ENCODE measurements at regions not wholly inside any gene's neighbourhood (a gene's known extent, or its start where the extent isn't known, plus 50 kb on each side); places are given as distances from the start of the nearest gene placed in this dataset.

GRCh38 chr11:127766734-127767133 lies 766.2 kb upstream of the KIRREL3 start:
- Histone ChIP-seq H3K27ac (no peak overlapping the region), H3K4me1 (no peaks in the 10 kb centered on the region), H4K20me1 (no peaks in the 10 kb centered on the region), H3K27me3 (no peaks in the 10 kb centered on the region), H3K4me2 (no peak overlapping the region), H3K9ac (no peak overlapping the region), H3K36me3 (no peaks in the 10 kb centered on the region), H3K9me3 (replicated peaks in 1 of 11) (no peaks in the 10 kb centered on the region), H3K4me3 (no peak overlapping the region)
- no peak for TF ChIP-seq Cebpa-rat (IDR thresholded peaks at IDR 0.05)

- no peak for TF ChIP-seq Cebpa-rat (IDR thresholded peaks at IDR 0.05)
- H3K9me3 ChIP-seq (replicated peaks in 1 of 11), result no peaks in the 10 kb centered on the region
- no peak overlapping the region for H3K27ac ChIP-seq
- no peak overlapping the region for H3K9ac ChIP-seq
- H3K36me3 ChIP-seq, result no peaks in the 10 kb centered on the region
- no peak overlapping the region for H3K4me2 ChIP-seq
- no peaks in the 10 kb centered on the region for H4K20me1 ChIP-seq
- H3K27me3 ChIP-seq, result no peaks in the 10 kb centered on the region
- H3K4me1 ChIP-seq, result peaks cover 0 to 6% (median 3%) of the 10 kb centered on the region in 10 experiments; a peak in 11 of 20 replicates
- no peak overlapping the region for H3K4me3 ChIP-seq
Observed at GRCh38 chr11:127738771-127739286, 738.3 kb upstream of the KIRREL3 start.

GRCh38 chr11:127737499-127737898 lies 736.9 kb upstream of the KIRREL3 start:
- Histone ChIP-seq H3K4me1 (peaks cover 0 to 12% (median 9%) of the 10 kb centered on the region in 10 experiments; a peak in 11 of 20 replicates), H3K27me3 (no peaks in the 10 kb centered on the region), H4K20me1 (no peaks in the 10 kb centered on the region), H3K4me2 (no peak overlapping the region), H3K4me3 (no peak overlapping the region), H3K27ac (no peak overlapping the region), H3K9me3 (replicated peaks in 1 of 11) (no peaks in the 10 kb centered on the region), H3K36me3 (no peaks in the 10 kb centered on the region), H3K9ac (no peak overlapping the region)
- TF ChIP-seq Cebpa-rat (IDR thresholded peaks at IDR 0.05), result no peak

- peak overlapping the region in 9 of 11 experiments; percentile 24 to 54 (median 39); a peak in 14 of 22 replicates for H3K4me2 ChIP-seq
- no peaks in the 10 kb centered on the region for H4K20me1 ChIP-seq
- H3K36me3 ChIP-seq, result no peaks in the 10 kb centered on the region
- H3K27me3 ChIP-seq, result no peaks in the 10 kb centered on the region
- no peak overlapping the region for H3K4me3 ChIP-seq
- H3K9ac ChIP-seq, result no peak overlapping the region
- H3K4me1 ChIP-seq, result peaks cover 0 to 12% (median 9%) of the 10 kb centered on the region in 10 experiments; a peak in 11 of 20 replicates
- H3K27ac ChIP-seq, result no peak overlapping the region
- no peak for TF ChIP-seq Cebpa-rat (IDR thresholded peaks at IDR 0.05)
- H3K9me3 ChIP-seq (replicated peaks in 1 of 11), result no peaks in the 10 kb centered on the region
Observed at GRCh38 chr11:127733552-127733951, 733.0 kb upstream of the KIRREL3 start.

GRCh38 chr11:127726367-127726766 lies 725.8 kb upstream of the KIRREL3 start:
- no peak for TF ChIP-seq Cebpa-rat (IDR thresholded peaks at IDR 0.05)
- Histone ChIP-seq H3K36me3 (no peaks in the 10 kb centered on the region), H3K4me2 (no peak overlapping the region), H3K27ac (no peak overlapping the region), H3K27me3 (no peaks in the 10 kb centered on the region), H3K9me3 (replicated peaks in 1 of 11) (no peaks in the 10 kb centered on the region), H3K9ac (no peak overlapping the region), H3K4me3 (no peak overlapping the region), H3K4me1 (no peaks in the 10 kb centered on the region), H4K20me1 (no peaks in the 10 kb centered on the region)

- Histone ChIP-seq H3K36me3 (no peaks in the 10 kb centered on the region), H3K4me3 (no peak overlapping the region), H3K4me2 (no peak overlapping the region), H3K4me1 (no peaks in the 10 kb centered on the region), H3K9me3 (replicated peaks in 1 of 11) (no peaks in the 10 kb centered on the region), H3K9ac (no peak overlapping the region), H3K27ac (no peak overlapping the region), H3K27me3 (no peaks in the 10 kb centered on the region), H4K20me1 (no peaks in the 10 kb centered on the region)
- no peak for TF ChIP-seq Cebpa-rat (IDR thresholded peaks at IDR 0.05)
Observed at GRCh38 chr11:127723714-127724113, 723.1 kb upstream of the KIRREL3 start.

- no peak overlapping the region for H3K4me3 ChIP-seq
- no peaks in the 10 kb centered on the region for H3K36me3 ChIP-seq
- no peak overlapping the region for H3K4me2 ChIP-seq
- H3K4me1 ChIP-seq, result no peaks in the 10 kb centered on the region
- H4K20me1 ChIP-seq, result no peaks in the 10 kb centered on the region
- H3K9me3 ChIP-seq (replicated peaks in 1 of 11), result no peaks in the 10 kb centered on the region
- no peak overlapping the region for H3K9ac ChIP-seq
- H3K27ac ChIP-seq, result no peak overlapping the region
- H3K27me3 ChIP-seq, result no peaks in the 10 kb centered on the region
- no peak for TF ChIP-seq Cebpa-rat (IDR thresholded peaks at IDR 0.05)
Observed at GRCh38 chr11:127713226-127713625, 712.7 kb upstream of the KIRREL3 start.

GRCh38 chr11:127711748-127712147 lies 711.2 kb upstream of the KIRREL3 start:
- Histone ChIP-seq H3K36me3 (no peaks in the 10 kb centered on the region), H3K4me1 (no peaks in the 10 kb centered on the region), H3K9ac (no peak overlapping the region), H3K4me3 (no peak overlapping the region), H3K4me2 (no peak overlapping the region), H3K27me3 (no peaks in the 10 kb centered on the region), H3K9me3 (replicated peaks in 1 of 11) (no peaks in the 10 kb centered on the region), H4K20me1 (no peaks in the 10 kb centered on the region), H3K27ac (no peak overlapping the region)
- TF ChIP-seq Cebpa-rat (IDR thresholded peaks at IDR 0.05), result no peak

- H3K9me3 ChIP-seq (replicated peaks in 1 of 11), result no peaks in the 10 kb centered on the region
- H3K36me3 ChIP-seq, result no peaks in the 10 kb centered on the region
- no peak overlapping the region for H3K4me2 ChIP-seq
- no peak for TF ChIP-seq Cebpa-rat (IDR thresholded peaks at IDR 0.05)
- H3K27ac ChIP-seq, result no peak overlapping the region
- H3K27me3 ChIP-seq, result no peaks in the 10 kb centered on the region
- H3K4me1 ChIP-seq, result no peaks in the 10 kb centered on the region
- H3K9ac ChIP-seq, result no peak overlapping the region
- no peaks in the 10 kb centered on the region for H4K20me1 ChIP-seq
- H3K4me3 ChIP-seq, result no peak overlapping the region
Observed at GRCh38 chr11:127710831-127711230, 710.3 kb upstream of the KIRREL3 start.

GRCh38 chr11:127709960-127710359 lies 709.4 kb upstream of the KIRREL3 start:
- Histone ChIP-seq H3K4me1 (no peaks in the 10 kb centered on the region), H3K36me3 (no peaks in the 10 kb centered on the region), H3K9me3 (replicated peaks in 1 of 11) (no peaks in the 10 kb centered on the region), H3K27me3 (no peaks in the 10 kb centered on the region), H3K4me3 (no peak overlapping the region), H3K27ac (no peak overlapping the region), H3K4me2 (no peak overlapping the region), H4K20me1 (no peaks in the 10 kb centered on the region), H3K9ac (no peak overlapping the region)
- TF ChIP-seq Cebpa-rat (IDR thresholded peaks at IDR 0.05), result no peak
